Left hindlimb (tissue), 1 donor: ENCODE measurements at regions not wholly inside any gene's neighbourhood (a gene's known extent, or its start where the extent isn't known, plus 50 kb on each side); places are given as distances from the start of the nearest gene placed in this dataset.
"Not testable (repeated sequence)": the region's sequence is repeated elsewhere in the genome, so short reads cannot be mapped to it uniquely, and the experiment has no call there.

Experiments used
- DNase-seq: peaks from one replicate; pipeline ENCODE4 v3.0.0-alpha.2; 2018

GRCh38 chr10:117601716-117602115 is 59.2 kb downstream of the EMX2 start:
- DNase-seq: no peak

GRCh38 chr10:117603081-117603480 is 60.5 kb downstream of the EMX2 start:
- no peak for DNase-seq

GRCh38 chr10:117603726-117604125 is 61.2 kb downstream of the EMX2 start:
- no peak for DNase-seq

GRCh38 chr10:117609095-117609795 is 66.7 kb downstream of the EMX2 start:
- peak; percentile 80 for DNase-seq

GRCh38 chr10:117609796-117610170 is 67.2 kb downstream of the EMX2 start:
- no peak for DNase-seq

GRCh38 chr10:117610321-117610720 is 67.8 kb downstream of the EMX2 start:
- DNase-seq: no peak

GRCh38 chr10:117612113-117612512 is 69.6 kb downstream of the EMX2 start:
- no peak for DNase-seq

GRCh38 chr10:117615649-117616048 is 73.1 kb downstream of the EMX2 start:
- DNase-seq: no peak

- no peak for DNase-seq
Observed at GRCh38 chr10:117616179-117616578, 73.6 kb downstream of the EMX2 start.

GRCh38 chr10:117617086-117617485 is 74.5 kb downstream of the EMX2 start:
- DNase-seq: no peak

- no peak for DNase-seq
Observed at GRCh38 chr10:117617659-117618058, 75.1 kb downstream of the EMX2 start.

GRCh38 chr10:117619223-117619622 is 76.7 kb downstream of the EMX2 start:
- DNase-seq: no peak

- DNase-seq: no peak
Observed at GRCh38 chr10:117619707-117620405, 77.3 kb downstream of the EMX2 start.

- DNase-seq: no peak
Observed at GRCh38 chr10:117621196-117621595, 78.7 kb downstream of the EMX2 start.

- DNase-seq: no peak
Observed at GRCh38 chr10:117621795-117622420, 79.4 kb downstream of the EMX2 start.

GRCh38 chr10:117622471-117623184 is 80.1 kb downstream of the EMX2 start:
- no peak for DNase-seq

GRCh38 chr10:117626228-117626627 is 83.7 kb downstream of the EMX2 start:
- no peak for DNase-seq

- no peak for DNase-seq
Observed at GRCh38 chr10:117627561-117627960, 85.0 kb downstream of the EMX2 start.

- not testable (repeated sequence) for DNase-seq
Observed at GRCh38 chr10:117629717-117630116, 87.2 kb downstream of the EMX2 start.

GRCh38 chr10:117631276-117632145 is 89.0 kb downstream of the EMX2 start:
- DNase-seq: peak; percentile 72

- no peak for DNase-seq
Observed at GRCh38 chr10:117632406-117632805, 89.9 kb downstream of the EMX2 start.

GRCh38 chr10:117635826-117636225 is 93.3 kb downstream of the EMX2 start:
- DNase-seq: no peak
